ENCODE measurements at regions not wholly inside any gene's neighbourhood (a gene's known extent, or its start where the extent isn't known, plus 50 kb on each side); places are given as distances from the start of the nearest gene placed in this dataset.

- no peak for TF ChIP-seq CTCF (IDR thresholded peaks at IDR 0.05)
- TF ChIP-seq EP300 (IDR thresholded peaks at IDR 0.05): no peak
- TF ChIP-seq POLR2A (IDR thresholded peaks at IDR 0.05): no peak
Observed at GRCh38 chr12:33734871-33735270, 287.4 kb upstream of the ALG10 start.
